Stimulated activated naive CD8-positive, alpha-beta T cell treated with anti-CD3 and anti-CD28 coated beads, Interleukin-15, Interleukin-2, amounts not matched to agents 100 ng/mL and 50 ng/mL, for 24 hours (primary cell): ENCODE measurements at regions not wholly inside any gene's neighbourhood (a gene's known extent, or its start where the extent isn't known, plus 50 kb on each side); places are given as distances from the start of the nearest gene placed in this dataset.
"Not testable (repeated sequence)": the region's sequence is repeated elsewhere in the genome, so short reads cannot be mapped to it uniquely, and the experiment has no call there.

Experiments
- H3K27ac Mint-ChIP-seq: one replicate; pipeline ENCODE4 v1.8.0; 2021; ENCODE audit warnings: mild to moderate bottlenecking, mixed read lengths
- H3K27me3 Mint-ChIP-seq: one replicate; pipeline ENCODE4 v1.8.0; 2021; ENCODE audit warnings: mixed read lengths
- H3K36me3 Mint-ChIP-seq: one replicate; pipeline ENCODE4 v1.8.0; 2021; ENCODE audit warnings: low read depth, mixed read lengths
- H3K4me1 Mint-ChIP-seq: one replicate; pipeline ENCODE4 v1.8.0; 2021; ENCODE audit warnings: low read depth, mixed read lengths
- H3K4me3 Mint-ChIP-seq: one replicate; pipeline ENCODE4 v1.8.0; 2021; ENCODE audit warnings: mild to moderate bottlenecking, mixed read lengths
- H3K9me3 Mint-ChIP-seq: one replicate; pipeline ENCODE4 v1.8.0; 2021; ENCODE audit warnings: mixed read lengths

DNA sequence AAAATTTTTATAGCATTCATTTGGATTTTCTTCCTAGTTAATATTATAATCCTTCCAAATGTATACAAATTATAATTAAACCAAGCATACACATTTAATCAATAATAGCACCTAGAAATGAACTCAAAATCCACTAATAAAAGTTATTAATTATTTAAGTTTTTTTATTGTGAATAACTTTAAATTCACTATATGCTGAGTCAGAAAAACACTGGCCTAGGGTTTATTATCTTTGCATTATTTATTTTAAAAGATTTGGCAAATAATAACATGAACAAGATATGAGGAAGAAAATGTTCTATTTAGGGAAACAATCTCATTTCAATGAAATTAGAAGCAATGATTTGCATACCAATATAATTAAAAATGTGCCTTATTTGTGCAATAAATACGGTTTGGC, 951.5 kb downstream of the KCNT2 start:
- Mint-ChIP-seq H3K4me1 (no peaks in the 10 kb centered on the region), H3K4me3 (no peak overlapping the region), H3K27me3 (no peaks in the 10 kb centered on the region), H3K36me3 (no peaks in the 10 kb centered on the region), H3K9me3 (peaks cover 7% of the 10 kb centered on the region), H3K27ac (no peak overlapping the region)

DNA sequence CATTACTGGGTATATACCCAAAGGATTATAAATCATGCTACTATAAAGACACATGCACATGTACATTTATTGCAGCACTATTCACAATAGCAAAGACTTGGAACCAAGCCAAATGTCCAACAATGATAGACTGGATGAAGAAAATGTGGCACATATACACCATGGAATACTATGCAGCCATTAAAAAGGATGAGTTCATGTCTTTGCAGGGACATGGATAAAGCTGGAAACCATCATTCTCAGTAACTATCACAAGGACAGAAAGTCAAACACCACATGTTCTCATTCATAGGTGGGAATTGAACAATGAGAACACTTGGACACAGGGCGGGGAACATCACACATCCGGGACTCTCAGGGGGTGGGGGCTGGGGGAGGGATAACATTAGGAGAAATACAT, 959.4 kb downstream of the KCNT2 start:
- not testable (repeated sequence) for H3K36me3 Mint-ChIP-seq, H3K27ac Mint-ChIP-seq, H3K27me3 Mint-ChIP-seq, H3K4me3 Mint-ChIP-seq, H3K4me1 Mint-ChIP-seq
- H3K9me3 Mint-ChIP-seq, result peaks cover 14% of the 10 kb centered on the region

DNA sequence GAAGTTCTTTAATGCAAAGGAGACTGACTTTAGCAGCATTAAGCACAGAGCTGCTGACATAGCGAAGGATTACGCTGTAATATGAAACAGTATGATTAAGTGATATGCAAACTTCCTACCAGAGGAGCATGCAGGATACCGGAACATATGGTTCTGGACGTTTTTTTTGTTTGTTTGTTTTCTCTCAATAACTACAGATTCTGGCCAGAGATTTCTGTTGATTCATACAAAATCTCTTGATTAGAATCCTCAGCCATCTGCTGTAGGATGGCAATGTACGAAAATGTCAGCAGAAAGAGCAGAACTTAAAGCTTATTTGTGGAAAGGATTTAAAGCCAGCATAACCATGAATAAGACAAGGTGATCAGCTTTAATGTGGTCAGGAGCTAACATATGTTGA, 970.7 kb downstream of the KCNT2 start:
- Mint-ChIP-seq H3K9me3 (no peaks in the 10 kb centered on the region), H3K27me3 (no peaks in the 10 kb centered on the region), H3K4me3 (no peak overlapping the region), H3K27ac (no peak overlapping the region), H3K4me1 (no peaks in the 10 kb centered on the region), H3K36me3 (no peaks in the 10 kb centered on the region)

DNA sequence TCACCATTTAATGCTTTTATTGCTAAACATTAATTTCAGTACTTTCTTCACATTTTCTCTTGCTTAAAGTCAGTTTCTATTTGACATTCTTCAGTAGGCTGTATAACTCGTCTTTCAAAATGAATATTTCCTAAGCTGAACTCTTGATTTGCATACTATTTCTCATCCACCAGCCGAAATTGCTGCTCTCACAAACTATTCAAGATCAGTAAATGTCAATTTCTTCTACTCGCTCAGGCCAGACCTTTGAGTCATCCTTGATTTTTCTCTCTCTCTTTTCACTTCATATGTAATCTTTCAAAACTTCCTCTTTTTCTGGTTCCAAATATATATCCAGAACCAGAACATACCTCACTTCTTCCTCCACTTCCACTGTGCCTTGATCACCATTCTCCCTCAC, 990.0 kb downstream of the KCNT2 start:
- Mint-ChIP-seq H3K4me3 (no peak overlapping the region), H3K27me3 (no peaks in the 10 kb centered on the region), H3K36me3 (no peaks in the 10 kb centered on the region), H3K27ac (no peak overlapping the region), H3K9me3 (peaks cover 19% of the 10 kb centered on the region), H3K4me1 (no peaks in the 10 kb centered on the region)

DNA sequence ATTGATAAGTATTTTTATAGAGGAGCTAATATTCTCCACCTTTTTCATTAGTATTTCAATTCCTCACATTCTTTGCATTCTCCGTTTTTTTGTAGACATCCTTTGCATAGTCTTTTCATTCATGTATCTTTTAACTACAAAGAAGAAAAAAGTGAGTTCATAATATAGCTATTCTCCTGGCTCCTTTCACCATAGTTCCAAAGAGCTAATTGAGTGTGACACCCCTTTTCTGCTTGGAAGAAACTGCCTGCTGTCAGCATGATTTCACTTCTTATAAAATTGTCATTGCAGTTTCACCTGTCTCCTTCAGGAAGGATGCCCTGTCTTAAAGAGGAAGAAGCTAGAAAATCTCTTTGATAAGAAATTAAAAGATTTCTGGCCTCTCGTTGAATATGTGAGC, 991.1 kb downstream of the KCNT2 start:
- no peaks in the 10 kb centered on the region for H3K4me1 Mint-ChIP-seq
- H3K27ac Mint-ChIP-seq, result no peak overlapping the region
- H3K9me3 Mint-ChIP-seq, result peaks cover 13% of the 10 kb centered on the region
- no peaks in the 10 kb centered on the region for H3K27me3 Mint-ChIP-seq
- H3K4me3 Mint-ChIP-seq, result no peak overlapping the region
- H3K36me3 Mint-ChIP-seq, result no peaks in the 10 kb centered on the region

DNA sequence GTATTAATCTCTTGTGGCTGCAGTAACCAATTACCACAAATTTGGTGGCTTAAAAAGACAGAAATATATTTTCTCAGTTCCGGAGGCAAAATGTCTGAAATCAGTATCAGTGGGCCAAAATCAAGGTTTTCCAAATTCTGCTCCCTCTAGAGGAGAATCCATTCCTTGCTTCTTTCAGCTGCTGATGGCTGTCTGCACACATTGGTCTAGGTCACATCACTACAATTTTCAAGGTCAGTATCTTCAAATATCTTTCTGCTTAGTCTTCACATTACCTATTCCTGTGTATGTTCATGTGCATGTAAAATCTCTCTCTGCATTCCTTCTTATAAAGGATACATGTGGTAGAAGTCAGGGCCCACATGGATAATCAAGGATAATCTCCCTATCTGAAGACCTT, 999.4 kb downstream of the KCNT2 start:
- H3K9me3 Mint-ChIP-seq, result peaks cover 19% of the 10 kb centered on the region
- no peaks in the 10 kb centered on the region for H3K4me1 Mint-ChIP-seq
- no peak overlapping the region for H3K27ac Mint-ChIP-seq
- H3K27me3 Mint-ChIP-seq, result no peaks in the 10 kb centered on the region
- H3K4me3 Mint-ChIP-seq, result no peak overlapping the region
- H3K36me3 Mint-ChIP-seq, result no peaks in the 10 kb centered on the region

DNA sequence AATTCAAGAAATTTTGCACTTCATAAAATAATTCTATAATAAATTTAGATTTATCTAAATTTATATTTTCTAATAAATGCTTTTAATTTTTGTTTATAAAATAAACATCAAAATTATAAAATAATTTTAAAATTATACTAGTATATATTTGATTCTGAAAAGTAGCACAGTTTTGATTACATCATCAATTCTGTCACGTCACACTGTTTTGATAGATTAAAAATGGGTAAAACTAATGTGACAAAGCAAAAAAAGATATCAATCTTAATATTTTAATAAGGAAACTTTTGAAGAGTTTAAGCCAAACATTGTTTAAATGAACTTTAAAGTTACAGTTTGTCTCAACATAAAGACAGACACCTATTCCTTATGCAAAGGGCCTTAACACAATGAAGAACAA, 1001.8 kb downstream of the KCNT2 start:
- H3K36me3 Mint-ChIP-seq, result no peaks in the 10 kb centered on the region
- H3K27me3 Mint-ChIP-seq, result no peaks in the 10 kb centered on the region
- no peak overlapping the region for H3K4me3 Mint-ChIP-seq
- H3K9me3 Mint-ChIP-seq, result peaks cover 24% of the 10 kb centered on the region
- no peaks in the 10 kb centered on the region for H3K4me1 Mint-ChIP-seq
- no peak overlapping the region for H3K27ac Mint-ChIP-seq

DNA sequence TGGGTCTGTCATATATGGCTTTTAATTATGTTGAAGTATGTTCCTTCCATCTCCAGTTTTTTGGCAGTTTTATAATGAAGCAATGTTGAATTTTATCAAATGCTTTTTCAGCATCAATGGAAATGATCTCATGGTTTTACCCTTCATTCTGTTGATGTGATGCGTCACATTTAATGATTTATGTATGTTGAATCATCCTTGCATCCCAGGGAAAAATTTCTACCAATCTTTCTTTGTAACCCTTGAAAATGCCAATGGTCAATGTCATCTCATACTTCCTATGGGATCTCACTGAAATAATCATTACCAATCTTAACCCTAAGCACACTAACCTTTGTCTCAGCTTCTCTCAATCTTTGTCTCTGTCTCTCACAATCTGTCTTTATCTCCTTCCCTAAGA, 1004.0 kb downstream of the KCNT2 start:
- no peak overlapping the region for H3K27ac Mint-ChIP-seq
- H3K36me3 Mint-ChIP-seq, result no peaks in the 10 kb centered on the region
- no peaks in the 10 kb centered on the region for H3K4me1 Mint-ChIP-seq
- peaks cover 26% of the 10 kb centered on the region for H3K9me3 Mint-ChIP-seq
- no peak overlapping the region for H3K4me3 Mint-ChIP-seq
- no peaks in the 10 kb centered on the region for H3K27me3 Mint-ChIP-seq

DNA sequence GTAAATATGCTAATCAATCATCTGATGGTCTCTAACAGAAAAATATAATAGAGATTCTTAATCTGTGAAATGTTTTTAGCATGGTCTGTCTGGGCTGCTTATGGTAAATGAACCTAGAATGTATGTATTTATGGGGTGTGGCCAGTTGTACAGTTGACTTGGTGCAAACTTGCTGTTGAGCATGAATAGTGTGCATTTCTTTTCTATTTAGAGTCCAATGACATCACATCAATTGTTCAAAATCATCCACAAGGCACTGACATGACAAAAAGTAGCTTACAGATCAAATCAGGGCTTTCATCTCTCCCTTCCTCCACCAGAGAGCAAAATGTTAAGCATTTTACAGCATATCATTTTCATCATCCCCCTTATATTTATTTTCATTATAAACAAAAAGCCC, 1010.3 kb downstream of the KCNT2 start:
- Mint-ChIP-seq H3K4me3 (no peak overlapping the region), H3K9me3 (peaks cover 10% of the 10 kb centered on the region), H3K27me3 (no peaks in the 10 kb centered on the region), H3K36me3 (no peaks in the 10 kb centered on the region), H3K4me1 (no peaks in the 10 kb centered on the region), H3K27ac (no peak overlapping the region)

DNA sequence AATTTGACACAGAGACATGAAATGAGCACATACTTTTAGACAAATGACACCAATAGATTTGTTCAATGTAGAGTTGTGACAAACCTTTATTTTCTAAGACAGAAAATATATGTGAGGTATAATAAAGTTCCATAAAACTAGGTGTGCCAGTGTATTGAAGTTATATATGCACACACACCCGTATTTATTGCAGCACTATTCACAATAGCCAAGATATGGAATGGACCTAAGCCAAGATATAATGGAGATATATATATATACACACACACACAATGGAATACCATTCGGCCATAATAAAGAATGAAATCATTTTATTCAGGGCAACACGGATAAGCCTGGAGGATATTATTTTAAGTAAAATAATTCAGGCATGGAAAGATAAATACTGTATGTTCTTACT, 1013.5 kb downstream of the KCNT2 start:
- H3K9me3 Mint-ChIP-seq, result no peaks in the 10 kb centered on the region
- H3K36me3 Mint-ChIP-seq, result no peaks in the 10 kb centered on the region
- no peak overlapping the region for H3K27ac Mint-ChIP-seq
- no peak overlapping the region for H3K4me3 Mint-ChIP-seq
- H3K27me3 Mint-ChIP-seq, result no peaks in the 10 kb centered on the region
- no peaks in the 10 kb centered on the region for H3K4me1 Mint-ChIP-seq

DNA sequence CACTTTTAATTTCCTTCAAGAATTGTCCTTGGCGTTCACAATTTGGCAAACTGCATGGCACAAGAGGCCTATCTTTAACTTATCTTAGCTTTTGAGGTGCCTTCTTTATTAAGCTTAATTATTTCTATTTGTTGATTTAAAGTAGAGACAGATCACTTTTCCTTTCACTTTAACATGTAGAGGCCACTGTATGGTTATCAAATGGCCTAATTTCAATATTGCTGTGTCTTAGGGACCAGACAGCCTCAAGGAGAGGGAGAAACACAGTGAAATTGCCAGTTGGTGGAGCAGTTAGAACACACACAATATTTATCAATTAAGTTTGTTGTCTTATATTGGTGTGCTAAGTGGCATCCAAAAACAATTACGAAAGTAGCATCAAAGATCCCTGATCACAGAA, 1013.9 kb downstream of the KCNT2 start:
- Mint-ChIP-seq H3K36me3 (no peaks in the 10 kb centered on the region), H3K4me3 (no peak overlapping the region), H3K27ac (no peak overlapping the region), H3K27me3 (no peaks in the 10 kb centered on the region), H3K9me3 (no peaks in the 10 kb centered on the region), H3K4me1 (no peaks in the 10 kb centered on the region)

DNA sequence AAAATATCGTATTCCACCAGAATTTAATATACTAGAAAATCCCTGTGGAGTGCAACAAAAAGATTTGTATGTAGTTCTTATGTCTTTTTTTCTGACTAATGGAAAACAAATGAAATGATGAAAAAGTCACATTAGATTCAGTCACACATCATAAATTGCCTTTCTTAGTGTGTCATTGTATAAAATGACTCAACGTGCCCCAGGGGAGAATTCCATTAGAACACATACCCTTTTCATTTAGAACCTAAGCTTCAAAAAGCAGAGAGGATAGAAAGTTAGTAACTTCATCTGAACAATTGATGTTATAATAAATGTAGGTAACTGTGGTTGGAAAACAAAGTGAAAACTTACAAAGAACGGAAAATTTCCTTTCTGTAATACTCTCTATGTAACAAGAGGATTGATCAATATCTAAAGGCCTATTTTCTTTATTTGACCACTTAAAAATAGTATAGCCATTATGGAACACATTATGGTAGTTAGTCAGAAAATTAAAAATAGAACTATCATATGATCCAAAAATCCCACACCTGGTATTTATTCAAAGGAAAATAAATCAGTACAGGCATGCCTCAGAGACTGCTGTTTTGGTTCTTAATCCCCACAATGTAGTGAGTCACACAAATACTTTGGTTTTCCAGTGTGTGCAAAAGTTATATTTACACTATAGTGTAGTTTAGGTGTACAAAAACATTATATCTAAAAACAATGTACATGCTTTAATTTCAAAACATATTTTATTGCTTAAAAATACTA, 1016.1 kb downstream of the KCNT2 start:
- no peaks in the 10 kb centered on the region for H3K4me1 Mint-ChIP-seq
- peaks cover 4% of the 10 kb centered on the region for H3K9me3 Mint-ChIP-seq
- H3K27me3 Mint-ChIP-seq, result no peaks in the 10 kb centered on the region
- H3K4me3 Mint-ChIP-seq, result no peak overlapping the region
- no peak overlapping the region for H3K27ac Mint-ChIP-seq
- no peaks in the 10 kb centered on the region for H3K36me3 Mint-ChIP-seq

DNA sequence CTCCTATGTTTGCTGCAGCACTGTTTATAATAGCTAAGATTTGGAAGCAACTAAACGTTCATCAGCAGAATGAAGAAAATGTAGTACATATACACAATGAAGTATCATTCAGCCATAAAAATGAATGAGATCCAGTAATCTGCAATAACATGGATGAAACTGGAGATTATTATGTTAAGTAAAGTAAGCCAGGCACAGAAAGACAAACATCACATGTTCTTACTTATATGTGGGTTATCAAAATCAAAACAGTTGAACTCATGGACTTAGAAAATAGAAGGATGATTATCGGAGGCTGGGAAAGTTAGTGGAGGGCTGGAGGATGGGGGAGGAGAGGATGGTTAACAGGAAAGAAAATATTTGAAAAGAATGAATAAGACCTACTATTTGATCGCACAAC, 1017.6 kb downstream of the KCNT2 start:
- H3K27me3 Mint-ChIP-seq, result no peaks in the 10 kb centered on the region

DNA sequence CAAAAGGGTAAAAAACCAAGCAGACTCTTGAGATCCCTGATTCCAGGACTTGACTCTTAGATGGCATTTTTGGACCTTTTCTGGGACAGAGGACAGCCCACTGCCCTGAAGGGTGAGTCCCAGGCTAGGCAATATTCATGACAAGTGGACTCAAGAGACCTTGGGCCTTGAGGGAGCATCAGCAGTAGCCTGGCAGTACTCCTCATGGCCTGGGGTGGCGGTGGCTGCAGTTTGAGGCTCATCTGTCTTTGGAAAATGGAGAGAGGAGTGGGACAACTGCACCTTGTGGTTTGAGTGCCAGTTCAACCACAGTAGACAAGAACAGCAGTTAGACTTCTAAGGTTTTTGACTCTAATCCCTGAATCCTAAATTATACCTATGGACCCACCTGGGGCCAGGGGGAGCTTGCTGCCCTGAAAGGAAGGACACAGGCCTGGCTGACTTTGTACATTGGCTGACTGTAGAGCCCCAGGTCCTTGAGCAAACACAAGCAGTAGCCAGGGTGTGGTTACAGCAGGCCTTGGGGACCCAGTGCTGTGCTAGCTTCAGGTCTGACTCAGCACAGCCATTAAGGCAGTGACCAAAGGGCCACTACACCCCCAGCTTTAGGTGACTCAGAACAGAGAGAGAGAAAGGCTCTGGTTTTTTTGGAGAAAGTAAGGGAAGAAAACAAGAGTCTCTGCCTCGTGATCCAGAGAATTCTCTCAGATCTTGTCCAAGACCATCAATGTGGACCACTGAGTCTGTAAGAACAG, 1023.2 kb downstream of the KCNT2 start:
- no peak overlapping the region for H3K4me3 Mint-ChIP-seq
- no peak overlapping the region for H3K27ac Mint-ChIP-seq
- no peaks in the 10 kb centered on the region for H3K4me1 Mint-ChIP-seq
- H3K36me3 Mint-ChIP-seq, result no peaks in the 10 kb centered on the region
- peaks cover 13% of the 10 kb centered on the region for H3K9me3 Mint-ChIP-seq
- no peaks in the 10 kb centered on the region for H3K27me3 Mint-ChIP-seq

More for the DNA sequence above, 1017.6 kb downstream of the KCNT2 start:
- Mint-ChIP-seq H3K4me3 (no peak overlapping the region), H3K36me3 (no peaks in the 10 kb centered on the region), H3K9me3 (peaks cover 12% of the 10 kb centered on the region), H3K27ac (no peak overlapping the region), H3K4me1 (no peaks in the 10 kb centered on the region)

DNA sequence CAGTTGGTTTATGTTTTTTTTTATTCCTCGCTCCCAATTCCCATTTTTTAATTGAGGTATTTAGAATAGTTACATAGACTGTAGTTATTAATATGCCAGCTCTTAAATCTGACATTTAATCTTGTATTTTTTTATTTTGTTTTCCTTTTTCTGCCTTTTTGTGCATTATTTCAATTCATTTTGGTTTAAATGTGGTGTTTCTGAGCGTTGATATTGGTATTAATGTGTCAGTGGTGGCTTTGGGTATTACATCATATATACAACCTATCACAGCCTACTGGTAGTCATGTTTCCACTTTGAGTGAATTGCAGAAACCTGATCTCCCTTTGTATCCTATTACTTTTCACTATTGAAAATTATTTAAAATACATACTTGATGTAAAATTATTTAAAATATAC, 1027.3 kb downstream of the KCNT2 start:
- Mint-ChIP-seq H3K36me3 (no peaks in the 10 kb centered on the region), H3K27ac (no peak overlapping the region), H3K4me1 (no peaks in the 10 kb centered on the region), H3K27me3 (no peaks in the 10 kb centered on the region), H3K4me3 (no peak overlapping the region), H3K9me3 (peaks cover 9% of the 10 kb centered on the region)

DNA sequence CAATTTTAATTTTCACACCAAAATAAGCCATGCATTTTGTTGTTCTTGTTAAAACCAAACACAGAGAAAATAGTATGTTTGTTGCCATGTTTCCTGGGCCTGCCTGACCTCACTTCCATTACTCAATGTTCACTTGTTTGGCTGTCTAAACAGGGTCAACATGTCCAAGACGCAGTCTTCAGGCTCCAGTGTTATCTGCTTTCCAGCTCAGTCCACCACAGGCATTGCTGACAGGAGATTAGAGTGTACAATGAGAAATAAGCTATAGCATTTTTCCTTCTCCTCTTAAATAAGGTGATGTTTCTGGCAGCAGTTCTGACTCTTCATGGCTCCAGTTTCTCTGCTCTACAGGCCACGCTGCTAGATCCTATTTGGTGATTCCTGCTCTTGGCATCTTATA, 1030.5 kb downstream of the KCNT2 start:
- Mint-ChIP-seq H3K27me3 (no peaks in the 10 kb centered on the region), H3K36me3 (no peaks in the 10 kb centered on the region), H3K27ac (no peak overlapping the region), H3K4me1 (no peaks in the 10 kb centered on the region), H3K4me3 (no peak overlapping the region), H3K9me3 (peaks cover 4% of the 10 kb centered on the region)
